Effector memory CD8-positive, alpha-beta T cell (primary cell): ENCODE measurements at regions not wholly inside any gene's neighbourhood (a gene's known extent, or its start where the extent isn't known, plus 50 kb on each side); places are given as distances from the start of the nearest gene placed in this dataset.
"Not testable (repeated sequence)": the region's sequence is repeated elsewhere in the genome, so short reads cannot be mapped to it uniquely, and the experiment has no call there.

Experiments
- ATAC-seq: fragments of 150-1000 bp; cut with Tn5 transposase; replicated peaks from 2 replicates; pipeline ENCODE4 v1.10.0; 2021; ENCODE audit warnings: mild to moderate bottlenecking, moderate library complexity
- DNase-seq, 3 experiments: peaks; one replicate each; pipeline ENCODE4 v3.0.0; 2021
- H3K27ac Mint-ChIP-seq, 2 donors: one replicate each; pipeline ENCODE4 v1.8.0; 2022; ENCODE audit warnings: mild to moderate bottlenecking in 2 of 2, mixed read lengths in 2 of 2, moderate library complexity in 2 of 2
- H3K27me3 Mint-ChIP-seq, 2 donors: one replicate each; pipeline ENCODE4 v1.8.0; 2022; ENCODE audit warnings: mixed read lengths in 2 of 2
- H3K36me3 Mint-ChIP-seq: one replicate; pipeline ENCODE4 v1.8.0; 2022; ENCODE audit warnings: mild to moderate bottlenecking, moderate library complexity, mixed read lengths; ENCODE audit not compliant: insufficient read depth
- H3K4me1 Mint-ChIP-seq, 2 donors: one replicate each; pipeline ENCODE4 v1.8.0; 2022; ENCODE audit warnings: low read depth in 2 of 2, mixed read lengths in 2 of 2
- H3K4me3 Mint-ChIP-seq, 2 donors: one replicate each; pipeline ENCODE4 v1.8.0; 2022; ENCODE audit warnings: mild to moderate bottlenecking in 2 of 2, mixed read lengths in 2 of 2, moderate library complexity in 2 of 2
- H3K9me3 Mint-ChIP-seq, 2 donors: one replicate each; pipeline ENCODE4 v1.8.0; 2022; ENCODE audit warnings: mixed read lengths in 2 of 2

DNA sequence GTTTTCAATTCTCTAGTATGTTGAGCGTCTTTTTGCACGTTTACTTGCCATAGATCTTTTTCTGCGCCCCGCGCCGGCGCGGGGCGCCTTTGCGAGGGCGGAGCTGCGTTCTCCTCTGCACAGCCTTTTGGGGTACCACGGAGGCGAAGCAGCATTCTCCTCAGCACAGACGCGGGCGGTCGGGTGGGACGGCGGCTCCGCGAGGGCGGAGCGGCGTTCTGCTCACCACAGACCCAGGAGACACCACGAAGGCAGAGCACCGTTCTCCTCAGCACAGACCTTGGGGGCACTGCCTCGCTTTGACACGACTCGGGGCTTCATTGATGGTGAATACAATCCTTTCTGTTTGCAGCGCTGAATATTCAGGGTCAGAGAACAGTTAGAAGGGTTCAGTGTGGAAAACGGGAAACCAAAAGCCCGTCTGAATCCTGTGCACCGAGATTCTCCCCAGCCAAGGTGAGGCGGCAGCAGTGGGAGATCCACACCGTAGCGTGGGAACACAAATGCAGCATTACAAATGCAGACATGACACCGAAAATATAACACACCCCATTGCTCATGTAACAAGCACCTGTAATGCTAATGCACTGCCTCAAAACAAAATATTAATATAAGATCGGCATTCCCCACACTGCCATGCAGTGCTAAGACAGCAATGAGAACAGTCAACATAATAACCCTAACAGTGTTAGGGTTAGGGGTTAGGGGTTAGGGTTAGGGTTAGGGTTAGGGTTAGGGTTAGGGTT lies 190.7 kb upstream of the VIPR2 start:
- not testable (repeated sequence) for H3K27me3 Mint-ChIP-seq, H3K36me3 Mint-ChIP-seq, DNase-seq, H3K9me3 Mint-ChIP-seq, H3K4me1 Mint-ChIP-seq, H3K27ac Mint-ChIP-seq, H3K4me3 Mint-ChIP-seq, ATAC-seq

DNA sequence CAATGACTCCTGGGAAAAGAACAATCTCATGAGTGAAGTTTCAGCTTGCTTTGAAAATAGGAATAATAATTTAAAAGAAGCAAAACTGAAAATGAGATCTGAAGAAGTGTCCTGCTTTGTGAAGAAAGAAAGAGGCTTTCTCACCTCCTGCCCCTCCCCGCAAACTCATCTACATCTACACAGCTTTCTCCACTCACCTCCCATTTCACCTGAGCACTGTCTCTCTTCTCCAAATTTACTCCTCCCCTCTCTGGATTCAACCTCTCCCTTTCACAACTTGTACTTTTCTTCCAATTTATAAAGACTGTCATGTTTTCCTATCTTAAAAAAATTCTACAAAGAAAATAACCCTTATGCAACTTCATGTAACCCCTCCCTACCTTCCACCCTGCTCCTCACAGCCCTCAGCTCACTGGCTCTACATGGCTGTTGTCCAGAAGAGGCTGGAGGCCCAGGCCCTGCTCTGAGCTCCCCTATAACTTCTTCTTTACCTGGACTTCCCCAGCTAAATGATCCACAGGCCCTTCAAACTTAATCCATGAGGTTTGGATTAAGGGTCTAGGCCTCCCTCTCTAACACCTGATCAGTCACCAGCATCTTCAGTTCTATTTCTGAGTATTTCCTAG lies 188.3 kb upstream of the VIPR2 start:
- DNase-seq, H3K9me3 Mint-ChIP-seq, H3K27ac Mint-ChIP-seq, H3K4me3 Mint-ChIP-seq, H3K36me3 Mint-ChIP-seq, ATAC-seq, H3K27me3 Mint-ChIP-seq, H3K4me1 Mint-ChIP-seq: not testable (repeated sequence)

DNA sequence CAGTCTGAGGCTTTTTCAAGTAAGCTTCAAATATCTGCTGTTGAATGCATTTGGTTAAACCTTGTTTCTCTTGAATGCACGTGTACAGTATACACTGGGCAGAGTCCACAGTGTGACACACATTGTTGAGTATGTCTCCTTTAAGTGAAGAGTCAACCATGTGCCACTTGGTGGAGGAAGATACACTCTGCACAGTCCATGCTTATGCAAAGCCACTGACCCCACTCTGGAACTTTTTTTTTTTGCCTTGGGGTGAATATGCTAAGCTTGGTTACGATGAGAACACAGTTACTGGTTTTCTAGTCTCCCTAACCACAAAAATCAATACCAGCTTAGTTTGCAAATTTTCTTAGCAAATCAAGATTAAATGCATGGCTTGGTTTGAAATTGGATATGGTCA lies 186.8 kb upstream of the VIPR2 start:
- no peak overlapping the region for H3K4me3 Mint-ChIP-seq
- H3K27me3 Mint-ChIP-seq: peaks cover 0 to 11% of the 10 kb centered on the region in 2 donors
- DNase-seq: no peak
- no peaks in the 10 kb centered on the region for H3K4me1 Mint-ChIP-seq
- ATAC-seq: no peak
- peaks cover 7 to 19% of the 10 kb centered on the region in 2 donors for H3K9me3 Mint-ChIP-seq
- no peak overlapping the region for H3K27ac Mint-ChIP-seq
- no peaks in the 10 kb centered on the region for H3K36me3 Mint-ChIP-seq

DNA sequence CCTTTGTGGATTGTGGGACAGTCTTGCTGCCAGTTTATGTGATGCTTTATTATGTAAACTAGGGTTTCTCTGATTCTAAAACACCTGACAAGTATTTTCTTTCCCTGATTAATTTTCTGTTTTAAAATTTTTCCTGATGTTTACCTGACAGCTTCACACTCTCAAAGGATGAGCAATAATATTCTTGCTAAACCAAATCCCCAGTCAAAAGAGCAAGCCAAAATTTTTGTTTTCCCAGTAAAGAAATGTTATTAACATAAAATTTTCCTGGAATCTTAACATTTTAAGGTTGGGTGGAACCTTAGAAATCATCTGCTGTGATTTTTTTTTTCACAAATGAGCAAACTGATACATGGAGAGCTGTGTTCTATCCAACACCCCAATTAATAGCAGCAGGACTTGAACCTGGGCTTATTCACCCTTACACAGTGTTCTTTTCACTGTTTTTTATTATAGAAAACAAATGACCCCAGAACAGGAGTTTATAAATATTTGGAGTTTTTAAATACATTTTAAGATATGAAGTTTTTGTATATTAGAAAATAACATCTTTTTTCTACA lies 185.2 kb upstream of the VIPR2 start:
- DNase-seq (no peak), ATAC-seq (no peak)
- H3K9me3 Mint-ChIP-seq: peaks cover 7 to 20% of the 10 kb centered on the region in 2 donors
- H3K4me1 Mint-ChIP-seq: no peaks in the 10 kb centered on the region
- no peak overlapping the region for H3K4me3 Mint-ChIP-seq
- H3K27me3 Mint-ChIP-seq: peaks cover 0 to 18% of the 10 kb centered on the region in 2 donors
- H3K36me3 Mint-ChIP-seq: no peaks in the 10 kb centered on the region
- H3K27ac Mint-ChIP-seq: no peak overlapping the region

DNA sequence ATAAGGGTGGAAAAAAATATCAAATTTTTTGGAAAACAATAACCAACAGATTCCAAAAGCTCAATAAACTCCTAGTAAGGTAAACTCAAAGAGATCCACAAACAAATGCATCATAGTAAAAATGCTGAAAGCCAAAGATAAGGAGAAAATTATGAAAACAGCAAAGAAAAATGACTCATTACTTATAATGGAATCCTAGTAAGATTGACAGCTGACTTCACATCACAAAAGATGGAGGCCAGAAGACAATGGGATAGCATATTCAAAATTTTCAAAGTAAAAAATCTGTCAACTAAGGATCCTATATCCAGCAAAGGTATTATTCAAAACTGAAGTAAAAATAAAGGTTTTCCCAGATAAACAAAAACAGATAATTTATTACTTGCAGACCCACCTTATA lies 183.4 kb upstream of the VIPR2 start:
- ATAC-seq (no peak), DNase-seq (no peak)
- H3K4me3 Mint-ChIP-seq: no peak overlapping the region
- H3K36me3 Mint-ChIP-seq: no peaks in the 10 kb centered on the region
- H3K27me3 Mint-ChIP-seq: peaks cover 0 to 18% of the 10 kb centered on the region in 2 donors
- no peaks in the 10 kb centered on the region for H3K4me1 Mint-ChIP-seq
- H3K9me3 Mint-ChIP-seq: peaks cover 7 to 20% of the 10 kb centered on the region in 2 donors
- no peak overlapping the region for H3K27ac Mint-ChIP-seq

DNA sequence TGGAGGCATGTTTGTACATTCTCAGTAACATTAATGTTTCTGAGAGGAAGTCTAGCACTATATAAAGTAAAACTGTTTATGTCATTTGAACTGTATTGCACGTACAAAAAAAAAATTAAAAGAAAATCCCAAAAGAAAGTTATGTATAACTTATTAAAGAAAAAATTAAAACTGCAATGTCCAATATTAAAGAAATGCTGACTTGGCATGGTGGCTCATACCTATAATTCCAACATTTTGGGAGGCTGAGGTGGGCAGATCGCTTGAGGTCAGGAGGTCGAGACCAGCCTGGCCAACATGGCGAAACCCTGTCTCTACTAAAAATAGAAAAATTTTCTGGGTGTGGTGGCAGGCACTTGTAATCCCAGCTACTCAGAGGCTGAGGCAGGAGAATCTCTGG lies 178.7 kb upstream of the VIPR2 start:
- DNase-seq (no peak), ATAC-seq (no peak)
- Mint-ChIP-seq H3K27ac (no peak overlapping the region), H3K4me1 (peaks cover 0 to 4% of the 10 kb centered on the region in 2 donors), H3K36me3 (no peaks in the 10 kb centered on the region), H3K9me3 (peaks cover 5 to 20% of the 10 kb centered on the region in 2 donors), H3K4me3 (no peak overlapping the region), H3K27me3 (peaks cover 0 to 20% of the 10 kb centered on the region in 2 donors)

DNA sequence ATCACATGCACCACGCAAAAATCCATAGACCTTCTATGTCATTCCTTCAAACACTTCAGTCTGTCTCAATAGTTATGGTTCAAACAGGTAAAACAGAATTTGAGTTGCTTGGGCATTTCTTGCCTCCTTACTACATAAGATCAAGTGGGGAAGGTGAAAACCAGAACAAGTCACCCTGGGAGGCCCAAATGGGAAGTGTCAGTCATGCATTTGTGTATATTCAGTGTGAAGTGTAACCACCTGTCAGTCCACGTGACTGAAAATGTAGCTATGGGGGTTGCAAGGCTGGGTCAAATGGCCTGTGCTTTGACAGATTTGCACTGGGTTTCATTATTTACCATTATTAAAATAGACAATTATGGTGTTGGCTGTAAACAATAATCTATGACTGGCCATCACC lies 176.6 kb upstream of the VIPR2 start:
- H3K4me3 Mint-ChIP-seq: no peak overlapping the region
- peaks cover 0 to 4% of the 10 kb centered on the region in 2 donors for H3K4me1 Mint-ChIP-seq
- ATAC-seq (no peak), DNase-seq (no peak)
- H3K27me3 Mint-ChIP-seq: peaks cover 0 to 14% of the 10 kb centered on the region in 2 donors
- H3K36me3 Mint-ChIP-seq: no peaks in the 10 kb centered on the region
- H3K9me3 Mint-ChIP-seq: peaks cover 3 to 5% of the 10 kb centered on the region in 2 donors
- no peak overlapping the region for H3K27ac Mint-ChIP-seq

DNA sequence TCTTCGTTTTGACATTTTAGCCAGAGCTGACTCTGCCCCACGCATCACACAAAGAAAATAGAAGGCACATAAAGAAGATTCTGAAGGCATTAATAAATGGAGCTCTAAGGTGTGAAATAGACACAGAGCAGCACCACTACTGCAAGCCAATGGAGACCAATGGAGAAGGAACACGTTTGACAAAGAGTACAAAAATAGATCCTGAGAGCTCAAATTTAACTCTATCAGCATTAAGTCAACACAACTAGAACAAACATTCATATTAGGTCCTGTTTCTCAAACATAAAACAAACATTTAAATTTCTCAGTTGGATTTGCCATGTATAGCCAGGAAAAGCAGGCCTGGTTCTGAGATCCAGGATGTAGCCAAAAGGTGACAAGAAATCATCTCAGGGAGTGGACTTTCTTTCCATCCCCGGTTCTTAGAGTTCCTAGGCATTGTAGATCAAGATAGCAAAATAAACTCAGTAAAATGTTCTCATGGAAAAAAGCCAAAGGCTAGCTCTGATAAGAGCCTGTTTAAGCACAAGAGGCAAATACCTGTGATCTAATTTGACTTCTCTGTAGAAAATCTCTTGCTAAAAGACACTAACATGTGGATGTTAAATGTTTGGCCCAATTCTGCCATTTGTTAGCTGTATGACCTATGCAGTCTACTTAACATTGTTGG lies 174.2 kb upstream of the VIPR2 start:
- DNase-seq: no peak
- Mint-ChIP-seq H3K27ac (no peak overlapping the region), H3K4me1 (peaks cover 0 to 4% of the 10 kb centered on the region in 2 donors), H3K36me3 (no peaks in the 10 kb centered on the region), H3K4me3 (no peak overlapping the region), H3K9me3 (no peaks in the 10 kb centered on the region), H3K27me3 (peaks cover 0 to 9% of the 10 kb centered on the region in 2 donors)
- no peak for ATAC-seq

DNA sequence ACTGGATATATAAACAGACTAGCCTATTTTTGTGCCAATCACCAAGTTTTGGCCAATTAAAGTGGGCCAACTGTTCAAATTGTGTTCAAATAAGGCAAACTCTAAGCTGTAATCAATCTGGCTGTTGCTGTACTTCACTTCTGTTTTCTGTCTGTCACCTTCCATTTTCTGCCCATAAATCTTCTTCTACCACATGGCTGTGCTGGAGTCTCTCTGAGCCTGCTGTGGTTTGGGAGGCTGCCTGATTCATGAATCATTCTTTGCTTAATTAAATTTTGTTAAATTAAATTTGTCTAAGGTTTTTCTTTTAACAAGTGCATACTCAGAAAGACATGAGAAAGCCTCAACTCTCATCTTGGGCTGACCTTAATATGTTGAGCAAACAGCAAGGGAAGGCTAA lies 172.6 kb upstream of the VIPR2 start:
- no peak for DNase-seq
- no peak overlapping the region for H3K27ac Mint-ChIP-seq
- H3K4me1 Mint-ChIP-seq: peaks cover 0 to 4% of the 10 kb centered on the region in 2 donors
- H3K4me3 Mint-ChIP-seq: no peak overlapping the region
- no peaks in the 10 kb centered on the region for H3K36me3 Mint-ChIP-seq
- H3K27me3 Mint-ChIP-seq: peaks cover 0 to 9% of the 10 kb centered on the region in 2 donors
- no peaks in the 10 kb centered on the region for H3K9me3 Mint-ChIP-seq
- ATAC-seq: no peak

DNA sequence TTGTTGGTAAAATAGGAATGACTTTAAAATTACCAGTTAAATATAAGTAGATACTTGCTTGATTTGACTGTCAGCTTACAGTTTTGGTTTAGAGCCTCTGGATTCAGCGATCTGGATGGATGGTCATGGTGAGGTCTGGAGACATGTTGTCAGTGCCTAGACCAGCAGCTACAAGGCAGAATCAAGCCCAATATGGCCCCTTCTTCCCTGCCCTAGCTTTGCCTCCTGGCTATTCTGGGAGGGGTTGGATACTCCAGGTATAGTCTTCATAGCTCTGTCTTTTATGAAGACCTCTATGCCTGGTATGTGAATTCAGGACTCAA lies 166.5 kb upstream of the VIPR2 start:
- no peaks in the 10 kb centered on the region for H3K9me3 Mint-ChIP-seq
- peaks cover 0 to 13% of the 10 kb centered on the region in 2 donors for H3K27me3 Mint-ChIP-seq
- no peaks in the 10 kb centered on the region for H3K36me3 Mint-ChIP-seq
- no peaks in the 10 kb centered on the region for H3K4me1 Mint-ChIP-seq
- ATAC-seq (no peak), DNase-seq (no peak)
- H3K4me3 Mint-ChIP-seq: no peak overlapping the region
- no peak overlapping the region for H3K27ac Mint-ChIP-seq

DNA sequence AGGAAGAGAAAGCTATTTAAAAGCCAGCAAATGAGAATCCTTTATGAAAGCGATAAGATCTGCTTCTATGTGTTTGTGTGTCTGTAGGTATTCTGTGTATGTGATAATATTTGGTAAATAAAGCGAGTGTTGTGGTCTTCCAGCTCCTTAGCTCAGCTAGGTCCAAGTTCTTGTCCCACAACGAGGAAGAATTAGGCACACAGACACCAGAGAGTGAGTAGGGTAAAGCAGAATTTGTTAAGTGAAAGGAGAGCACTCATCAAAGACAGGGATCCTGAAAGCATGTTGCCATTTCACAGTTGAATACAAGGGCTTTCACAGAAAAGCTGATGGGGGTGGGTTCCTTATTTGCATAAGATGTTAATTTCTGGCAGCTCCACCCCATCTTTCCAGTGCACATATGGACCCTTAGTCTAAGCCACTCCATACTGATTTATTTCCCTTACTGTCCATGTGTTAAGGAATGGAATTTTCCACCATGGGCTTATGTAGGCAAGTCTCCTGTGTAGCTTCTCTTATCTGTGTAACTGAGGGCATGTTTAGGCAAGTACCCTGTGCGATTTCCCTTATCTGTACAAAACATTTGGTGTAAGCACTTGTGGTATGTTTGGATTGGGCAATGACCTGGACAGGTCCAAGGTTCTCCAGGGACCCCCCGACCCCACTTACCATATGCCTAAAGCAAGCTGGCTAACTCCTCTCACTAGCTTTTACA lies 165.9 kb upstream of the VIPR2 start:
- no peak for DNase-seq
- Mint-ChIP-seq H3K27ac (no peak overlapping the region), H3K4me1 (peaks cover 0 to 2% of the 10 kb centered on the region in 2 donors), H3K9me3 (no peaks in the 10 kb centered on the region), H3K27me3 (peaks cover 0 to 13% of the 10 kb centered on the region in 2 donors), H3K4me3 (no peak overlapping the region), H3K36me3 (no peaks in the 10 kb centered on the region)
- no peak for ATAC-seq

DNA sequence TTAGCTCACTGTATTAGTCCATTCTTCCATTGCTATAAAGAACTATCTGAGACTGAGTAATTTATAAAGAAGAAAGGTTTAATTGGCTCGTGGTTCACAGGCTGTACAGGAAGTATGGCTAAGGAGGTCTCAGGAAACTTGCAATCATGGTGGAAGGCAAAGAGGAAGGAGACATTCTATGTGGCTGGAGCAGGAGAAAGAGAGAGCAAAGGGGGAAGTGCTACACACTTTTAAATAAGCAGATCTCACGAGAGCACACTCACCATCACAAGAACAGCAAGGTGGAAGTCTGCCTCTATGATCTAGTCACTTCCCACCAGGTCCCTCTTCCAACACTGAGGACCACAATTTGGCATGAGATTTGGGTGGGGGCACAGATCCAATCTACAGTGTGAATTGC lies 164.5 kb upstream of the VIPR2 start:
- H3K36me3 Mint-ChIP-seq, H3K4me3 Mint-ChIP-seq, H3K4me1 Mint-ChIP-seq, DNase-seq, ATAC-seq, H3K9me3 Mint-ChIP-seq, H3K27ac Mint-ChIP-seq: not testable (repeated sequence)
- H3K27me3 Mint-ChIP-seq: peaks cover 0 to 13% of the 10 kb centered on the region in 2 donors

DNA sequence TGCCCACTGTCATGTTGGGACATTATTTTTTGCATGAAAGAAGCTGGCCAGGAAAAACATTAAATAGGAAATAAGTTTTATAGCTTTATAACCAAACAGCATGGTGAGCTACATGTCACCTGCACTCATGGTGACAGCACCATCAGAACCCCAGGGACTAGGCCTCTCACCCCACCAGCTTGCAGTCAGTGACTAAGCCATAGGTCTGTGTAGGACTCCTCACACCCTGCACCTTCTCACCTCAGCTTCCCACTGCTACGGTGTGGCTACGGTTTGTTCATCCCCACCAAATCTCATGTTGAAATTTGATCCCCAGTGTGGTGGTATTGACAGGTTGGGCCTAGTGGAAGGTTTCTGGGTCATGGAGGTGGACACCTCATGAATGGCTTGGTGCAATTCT lies 161.3 kb upstream of the VIPR2 start:
- ATAC-seq (no peak), DNase-seq (no peak)
- no peak overlapping the region for H3K4me3 Mint-ChIP-seq
- no peak overlapping the region for H3K27ac Mint-ChIP-seq
- peaks cover 3 to 7% of the 10 kb centered on the region in 2 donors for H3K4me1 Mint-ChIP-seq
- H3K36me3 Mint-ChIP-seq: no peaks in the 10 kb centered on the region
- no peaks in the 10 kb centered on the region for H3K9me3 Mint-ChIP-seq
- peaks cover 0 to 11% of the 10 kb centered on the region in 2 donors for H3K27me3 Mint-ChIP-seq
